GM18498 (cell line): ENCODE measurements at regions not wholly inside any gene's neighbourhood (a gene's known extent, or its start where the extent isn't known, plus 50 kb on each side); places are given as distances from the start of the nearest gene placed in this dataset.
"Not testable (repeated sequence)": the region's sequence is repeated elsewhere in the genome, so short reads cannot be mapped to it uniquely, and the experiment has no call there.

Experiments
- ATAC-seq: cut with Tn5 transposase; IDR thresholded peaks from one replicate; pipeline ENCODE4 v1.9.1; 2021; ENCODE audit warnings: mild to moderate bottlenecking, moderate library complexity; ENCODE audit not compliant: unreplicated experiment

GRCh38 chr3:194906970-194907629 lies 221.4 kb downstream of the FAM43A start:
- ATAC-seq, result no peak

- ATAC-seq, result no peak
Observed at GRCh38 chr3:194907811-194908210, 222.1 kb downstream of the FAM43A start.

GRCh38 chr3:194908496-194908895 lies 222.8 kb downstream of the FAM43A start:
- ATAC-seq, result no peak

DNA sequence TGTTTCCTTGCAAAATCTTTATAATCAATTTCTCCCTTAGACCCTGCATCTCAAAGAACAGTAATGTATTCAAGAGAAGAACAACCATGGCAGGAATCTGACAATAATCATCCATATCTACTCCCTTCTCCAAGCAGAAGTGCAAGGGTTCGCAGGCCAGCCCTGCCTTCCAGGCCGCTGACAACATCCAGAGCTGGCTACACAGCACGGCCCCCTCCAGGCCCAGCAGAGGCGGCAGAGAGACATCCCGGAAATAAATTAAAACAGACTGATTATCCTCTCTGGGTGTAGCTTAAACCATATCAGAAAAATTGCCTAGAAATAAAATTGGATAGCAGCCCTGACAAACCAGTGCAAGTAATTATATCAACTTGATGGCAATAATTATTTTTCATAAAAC lies 223.3 kb downstream of the FAM43A start:
- ATAC-seq, result no peak

DNA sequence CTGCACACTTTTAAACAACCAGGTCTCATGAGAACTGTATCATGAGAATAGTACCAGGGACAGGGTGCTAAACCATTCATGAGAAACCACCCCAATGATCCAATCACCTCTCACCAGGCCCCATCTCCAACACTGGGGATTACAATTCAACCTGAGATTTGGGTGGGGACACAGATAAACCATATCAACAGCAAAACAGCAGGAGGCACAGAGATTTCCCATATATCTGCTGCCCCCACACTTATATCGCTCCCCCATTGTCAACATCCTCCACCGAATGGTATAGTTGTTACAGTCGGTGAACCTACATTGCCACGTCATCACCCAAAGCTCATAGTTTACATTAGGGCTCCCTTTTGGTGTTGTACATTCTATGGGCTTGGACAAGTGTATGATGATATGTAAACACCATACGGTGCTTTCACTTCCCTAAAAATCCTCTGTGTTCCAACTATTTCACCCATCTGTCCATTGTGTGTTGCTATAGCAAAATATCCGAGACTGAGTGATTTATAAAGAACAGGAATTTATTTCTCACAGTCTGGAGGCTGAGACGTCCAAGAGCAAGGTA lies 224.8 kb downstream of the FAM43A start:
- no peak for ATAC-seq

DNA sequence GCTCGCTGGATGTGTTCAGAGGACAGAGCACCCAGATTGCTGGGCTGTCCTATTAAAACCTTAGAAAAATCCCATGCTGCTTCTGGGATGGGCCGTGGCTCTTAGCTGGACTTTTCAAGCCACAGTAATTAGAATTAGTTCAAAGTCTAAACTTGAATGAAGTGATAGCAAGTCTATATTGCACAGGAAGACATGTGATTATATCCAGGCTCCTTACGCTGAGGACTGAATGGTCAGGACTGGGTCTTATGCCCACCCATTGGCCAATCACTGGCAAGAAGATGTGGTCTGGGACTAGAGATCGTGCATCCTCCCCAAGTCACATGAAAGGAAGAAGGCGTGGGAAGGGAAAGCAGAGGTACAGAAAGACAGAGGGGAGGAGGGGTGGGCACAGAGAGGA lies 227.6 kb downstream of the FAM43A start:
- no peak for ATAC-seq

- not testable (repeated sequence) for ATAC-seq
Observed at GRCh38 chr3:194924889-194925288, 239.2 kb downstream of the FAM43A start.

GRCh38 chr3:194925614-194926013 lies 239.9 kb downstream of the FAM43A start:
- ATAC-seq, result no peak

DNA sequence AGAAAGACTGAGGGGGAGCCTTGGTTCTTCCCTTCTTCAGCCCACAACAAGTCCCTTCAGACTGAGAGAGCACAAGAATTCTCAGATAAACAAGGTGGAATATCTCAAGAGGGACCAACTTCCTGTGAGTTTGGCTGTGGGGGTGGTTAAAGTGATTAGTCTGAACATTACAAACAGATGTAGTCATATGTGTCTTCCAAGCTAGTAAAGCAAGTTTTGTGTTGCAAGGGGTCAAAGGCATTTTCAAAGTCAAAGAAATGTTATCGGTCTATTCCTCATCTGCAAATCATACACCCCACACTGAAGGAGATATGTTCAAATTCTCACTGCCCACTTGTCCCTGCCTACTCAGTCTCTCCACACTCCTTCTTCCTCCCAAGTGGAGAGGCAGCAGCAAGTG lies 242.5 kb downstream of the FAM43A start:
- ATAC-seq, result no peak

GRCh38 chr3:194928831-194929577 lies 243.3 kb downstream of the FAM43A start:
- ATAC-seq, result no peak

DNA sequence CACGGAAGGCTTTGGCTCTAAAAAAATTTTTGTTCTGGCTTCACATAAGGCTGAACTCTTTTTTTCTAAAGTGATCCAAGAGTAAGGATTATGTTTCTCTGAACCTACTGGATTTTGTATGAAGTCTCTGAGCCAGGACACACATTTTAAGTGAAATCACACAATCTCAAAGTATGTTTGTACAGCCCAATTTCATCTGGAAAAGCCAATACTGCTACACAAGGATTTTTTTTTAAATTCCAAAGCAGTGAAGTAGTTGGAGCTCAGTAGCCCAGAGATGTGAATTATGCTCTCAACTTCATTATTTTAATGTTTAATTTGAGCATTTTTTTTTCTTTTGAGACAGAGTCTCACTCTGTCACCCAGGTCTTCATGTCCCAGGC lies 243.9 kb downstream of the FAM43A start:
- no peak for ATAC-seq

DNA sequence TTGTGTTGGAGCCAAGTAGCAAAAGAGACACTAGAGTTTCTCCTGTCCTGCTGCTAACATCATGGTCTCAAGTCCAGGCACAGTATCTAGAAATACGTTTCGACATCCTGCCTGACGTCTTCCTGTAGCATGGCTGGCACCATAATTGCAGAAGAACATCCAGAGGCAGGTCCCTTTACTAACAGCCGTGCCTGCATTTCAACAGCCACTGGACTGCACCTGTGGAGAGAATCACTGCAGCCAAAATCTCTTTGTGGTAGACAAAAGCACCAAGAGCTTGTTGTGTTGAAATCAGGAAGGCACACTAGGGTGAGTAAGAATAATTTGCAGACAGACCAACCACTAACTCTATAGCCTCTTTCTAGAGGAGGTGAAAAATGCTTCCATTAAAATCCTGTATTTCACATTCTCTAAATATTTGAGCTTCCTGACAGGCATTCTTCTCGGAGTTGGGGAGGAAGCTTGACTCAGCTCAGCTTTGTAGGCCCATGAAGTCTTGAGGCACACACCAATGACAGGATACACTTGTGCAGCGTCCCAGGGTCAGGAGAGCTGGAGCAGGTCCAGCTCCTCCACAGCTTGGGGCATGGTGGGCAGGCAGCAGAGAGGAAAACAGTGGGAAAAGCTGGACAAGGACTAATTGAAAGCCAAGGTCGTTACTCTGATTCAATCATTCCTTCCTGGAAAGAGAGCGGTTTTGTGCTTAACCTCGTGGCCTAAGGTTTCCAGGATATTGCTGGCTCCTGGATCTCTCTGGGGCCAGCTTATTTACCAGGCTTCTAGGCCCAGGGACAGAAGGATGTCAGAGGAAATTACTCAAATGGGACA lies 244.9 kb downstream of the FAM43A start:
- ATAC-seq, result no peak

- no peak for ATAC-seq
Observed at GRCh38 chr3:194931347-194931746, 245.7 kb downstream of the FAM43A start.

DNA sequence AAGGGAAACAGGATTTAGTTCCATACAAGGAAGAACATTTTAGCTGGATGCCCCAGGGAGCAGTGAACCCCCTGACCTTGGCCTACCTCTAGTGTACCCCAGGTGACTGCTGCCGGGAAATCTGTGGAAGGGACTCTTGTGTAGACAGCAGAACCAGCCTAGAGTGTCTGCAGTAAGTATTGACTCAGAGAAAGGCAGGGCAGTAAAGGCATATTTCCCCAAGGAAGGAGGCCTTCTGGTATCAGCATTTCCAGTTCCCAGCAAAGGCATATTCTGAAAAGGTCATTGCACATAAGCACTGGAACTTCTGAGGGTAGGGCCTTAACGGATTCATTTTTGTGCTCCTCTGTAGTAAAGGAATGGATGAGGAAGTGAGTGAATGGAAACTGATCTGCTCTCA lies 246.2 kb downstream of the FAM43A start:
- no peak for ATAC-seq

- ATAC-seq, result no peak
Observed at GRCh38 chr3:194933465-194933864, 247.8 kb downstream of the FAM43A start.

DNA sequence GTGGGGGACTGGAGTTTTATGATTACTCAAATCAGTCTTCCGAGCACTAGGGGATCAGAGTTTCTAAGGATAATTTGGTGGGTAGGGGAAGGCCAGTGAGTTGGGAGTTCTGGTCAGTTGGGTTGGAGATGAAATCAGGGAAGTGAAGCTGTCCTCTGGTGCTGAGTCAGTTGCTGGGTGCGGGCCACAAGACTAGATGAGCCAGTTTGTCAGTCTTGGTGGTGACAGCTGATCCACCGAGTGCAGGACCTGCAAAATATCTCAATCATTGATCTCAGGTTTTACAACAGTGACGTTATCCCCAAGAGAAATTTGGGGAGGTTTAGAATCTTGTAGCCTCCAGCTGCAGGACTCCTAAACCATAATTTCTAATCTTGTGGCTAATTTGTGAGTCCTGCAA lies 249.4 kb downstream of the FAM43A start:
- no peak for ATAC-seq

DNA sequence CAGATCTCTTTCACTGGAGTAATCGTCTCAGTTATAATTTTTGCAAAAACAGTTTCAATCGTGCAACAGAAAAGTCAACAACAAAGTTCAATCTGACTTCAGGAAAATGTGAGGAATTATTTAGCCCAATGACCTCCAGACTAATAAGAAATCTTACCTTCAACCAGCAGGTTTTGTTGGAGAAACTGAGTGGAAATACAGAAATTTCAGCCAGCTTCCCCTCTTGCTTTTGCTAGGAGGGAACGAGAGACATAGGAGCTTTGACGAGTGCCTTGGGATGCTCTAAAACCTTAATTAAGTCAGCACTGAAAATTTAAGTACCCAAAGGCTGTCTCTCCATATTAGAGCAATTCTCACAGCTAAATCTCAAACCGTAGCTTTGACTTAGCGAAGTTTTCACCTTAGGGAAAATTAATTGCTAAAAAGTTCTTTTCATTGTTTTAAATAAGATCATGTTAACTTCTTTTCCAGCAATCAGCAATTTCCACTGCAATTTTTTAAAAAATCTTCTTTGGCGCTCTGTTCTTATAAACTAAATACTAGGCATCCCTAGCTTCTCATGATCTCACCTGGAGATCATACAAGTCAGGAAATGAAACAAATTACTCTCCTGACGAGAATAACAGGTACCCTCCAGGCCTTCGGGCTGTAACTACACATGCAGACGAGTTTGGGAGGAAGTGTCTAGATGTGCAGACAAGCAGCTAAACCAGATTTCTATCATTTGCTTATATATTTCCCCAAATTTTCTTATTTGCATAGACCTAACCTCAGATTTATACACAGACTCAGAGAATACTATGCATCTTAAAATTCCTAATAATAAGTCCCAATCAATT lies 250.2 kb downstream of the FAM43A start:
- ATAC-seq, result no peak

- no peak for ATAC-seq
Observed at GRCh38 chr3:194936659-194937058, 251.0 kb downstream of the FAM43A start.

DNA sequence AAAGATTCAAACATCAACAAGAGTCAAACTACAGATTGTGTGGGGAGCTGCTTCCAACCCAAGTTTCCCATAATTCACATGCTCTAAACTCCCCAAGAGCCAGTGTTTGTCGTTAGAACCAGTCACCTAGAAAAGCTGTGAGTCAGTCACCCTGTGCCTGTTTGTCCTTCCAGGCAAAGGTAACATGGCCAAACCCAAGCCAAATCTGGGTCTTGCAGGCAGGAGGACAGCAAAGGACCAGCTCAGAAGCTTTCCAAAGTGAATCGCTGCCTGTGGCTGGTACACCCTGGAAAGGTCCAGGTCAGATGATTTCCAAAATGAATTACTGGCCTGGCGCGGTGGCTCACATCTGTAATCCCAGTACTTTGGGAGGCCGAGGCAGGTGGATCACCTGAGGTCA lies 251.5 kb downstream of the FAM43A start:
- no peak for ATAC-seq

GRCh38 chr3:194937882-194938321 lies 252.2 kb downstream of the FAM43A start:
- ATAC-seq, result no peak
